Muscle layer of duodenum (tissue), 2 donors: ENCODE measurements at regions not wholly inside any gene's neighbourhood (a gene's known extent, or its start where the extent isn't known, plus 50 kb on each side); places are given as distances from the start of the nearest gene placed in this dataset.

Experiments
- H3K27ac ChIP-seq: one replicate; pipeline ENCODE4 v1.7.0; 2013; ENCODE audit warnings: mild to moderate bottlenecking, low read length
- H3K27me3 ChIP-seq: one replicate; pipeline ENCODE4 v1.7.0; 2013; ENCODE audit warnings: low read depth, mild to moderate bottlenecking, control low read depth, low read length
- H3K36me3 ChIP-seq, 2 donors: one replicate each; pipeline ENCODE4 v1.7.0; 2013; ENCODE audit warnings: low read length in 2 of 2, control low read depth in 1 of 2, mild to moderate bottlenecking in 1 of 2; ENCODE audit not compliant: insufficient read depth in 2 of 2, control insufficient read depth in 1 of 2
- H3K4me1 ChIP-seq, 2 donors: one replicate each; pipeline ENCODE4 v1.7.0; 2013; ENCODE audit warnings: low read length in 2 of 2, mild to moderate bottlenecking in 2 of 2, control low read depth in 1 of 2, moderate library complexity in 1 of 2; ENCODE audit not compliant: insufficient read depth in 2 of 2, control insufficient read depth in 1 of 2
- H3K4me3 ChIP-seq, 2 donors: one replicate each; pipeline ENCODE4 v1.7.0; 2013; ENCODE audit warnings: low read length in 2 of 2, low read depth in 1 of 2, mild to moderate bottlenecking in 1 of 2
- H3K9me3 ChIP-seq, 2 donors: one replicate each; pipeline ENCODE4 v1.7.0; 2013; ENCODE audit warnings: low read length in 2 of 2, control low read depth in 1 of 2, mild to moderate bottlenecking in 1 of 2; ENCODE audit not compliant: control insufficient read depth in 1 of 2
- donor health status: healthy.

DNA sequence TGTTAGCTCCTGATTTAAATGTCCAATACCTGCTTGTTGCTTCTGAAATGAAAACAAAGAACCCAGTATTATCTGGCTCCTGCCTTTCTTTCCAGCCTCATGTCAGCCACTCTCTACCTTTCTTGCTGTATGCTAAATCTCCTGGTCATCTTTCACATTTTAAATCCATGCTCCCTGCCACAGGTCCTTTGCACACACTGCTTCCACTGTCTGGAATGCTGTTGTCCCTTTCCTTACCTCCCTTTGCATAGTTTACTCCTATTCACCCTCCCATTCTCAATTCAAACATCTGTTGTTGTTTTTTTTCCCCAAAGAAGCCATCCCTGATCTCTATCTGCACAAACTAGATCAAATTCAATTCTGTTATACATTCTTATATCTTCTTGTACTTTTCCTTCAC is 97.0 kb upstream of the NR4A3 start:
- no peak overlapping the region for H3K27ac ChIP-seq

DNA sequence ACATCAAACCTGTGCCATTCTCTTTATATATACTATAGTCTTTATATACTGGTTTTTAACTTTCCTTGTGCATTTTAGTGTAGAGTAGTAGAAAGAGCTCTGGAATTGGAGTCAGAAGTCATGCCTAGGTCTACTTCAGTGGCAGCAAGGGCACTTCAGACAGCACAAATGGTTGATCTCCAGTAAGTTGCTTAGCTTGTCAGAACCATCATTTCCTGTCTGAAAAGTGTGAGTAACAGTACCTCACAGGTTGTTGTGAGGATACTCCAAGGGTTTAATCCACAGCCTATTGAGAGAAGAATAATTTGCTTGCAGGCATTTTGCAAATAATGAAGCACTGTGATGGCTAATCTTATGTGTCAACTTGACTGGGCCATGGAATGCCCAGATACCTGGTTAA is 95.8 kb upstream of the NR4A3 start:
- no peaks in the 10 kb centered on the region for H3K9me3 ChIP-seq
- no peaks in the 10 kb centered on the region for H3K36me3 ChIP-seq
- no peak overlapping the region for H3K4me3 ChIP-seq
- H3K27me3 ChIP-seq: no peaks in the 10 kb centered on the region
- H3K27ac ChIP-seq: no peak overlapping the region
- H3K4me1 ChIP-seq: peaks cover 0 to 2% of the 10 kb centered on the region in 2 donors

More for the DNA sequence above, 97.0 kb upstream of the NR4A3 start:
- Histone ChIP-seq H3K9me3 (no peaks in the 10 kb centered on the region), H3K27me3 (no peaks in the 10 kb centered on the region), H3K4me3 (no peak overlapping the region), H3K36me3 (no peaks in the 10 kb centered on the region), H3K4me1 (peaks cover 0 to 3% of the 10 kb centered on the region in 2 donors)

DNA sequence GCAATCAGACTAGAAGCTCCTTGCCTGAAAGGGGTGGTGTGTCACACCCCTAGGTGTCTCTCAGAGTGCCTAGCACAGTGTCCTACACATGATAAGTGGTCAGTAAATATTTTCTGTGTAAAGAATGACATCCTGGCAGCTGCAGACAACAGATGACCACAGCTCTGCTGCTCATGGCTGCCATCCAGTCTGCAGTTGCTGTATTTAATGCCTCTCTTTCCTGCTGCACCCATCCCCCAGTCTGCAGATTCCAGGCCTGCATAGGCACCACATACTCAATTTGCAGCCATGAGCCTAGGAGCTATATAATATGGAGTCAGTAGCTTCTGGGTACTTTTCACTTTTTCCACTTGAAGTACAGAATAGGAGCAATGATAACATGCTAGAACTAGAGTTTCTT is 94.9 kb upstream of the NR4A3 start:
- Histone ChIP-seq H3K4me1 (no peaks in the 10 kb centered on the region), H3K27me3 (no peaks in the 10 kb centered on the region), H3K36me3 (no peaks in the 10 kb centered on the region), H3K27ac (no peak overlapping the region), H3K4me3 (no peak overlapping the region), H3K9me3 (no peaks in the 10 kb centered on the region)

DNA sequence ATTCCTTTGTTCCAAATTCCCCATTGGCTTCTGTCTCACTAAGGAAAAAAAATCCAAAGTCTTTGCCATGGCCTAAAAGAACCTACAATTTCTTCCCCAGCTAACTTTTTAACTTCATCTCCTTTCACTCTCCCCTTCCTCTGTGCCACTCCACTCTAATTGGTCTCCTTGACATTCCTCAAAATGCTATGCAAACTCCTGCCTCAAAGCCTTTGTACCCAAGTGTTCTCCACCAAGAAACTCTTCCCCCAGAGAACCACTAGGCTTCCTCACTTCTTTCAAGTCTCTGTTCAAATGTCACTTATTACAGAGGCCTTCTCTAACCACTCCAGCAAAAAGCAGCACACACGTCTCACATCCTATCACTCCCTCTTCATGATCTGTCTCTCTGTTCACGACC is 91.6 kb upstream of the NR4A3 start:
- peaks cover 0 to 4% of the 10 kb centered on the region in 2 donors for H3K4me1 ChIP-seq
- no peaks in the 10 kb centered on the region for H3K27me3 ChIP-seq
- H3K4me3 ChIP-seq: no peak overlapping the region
- no peaks in the 10 kb centered on the region for H3K9me3 ChIP-seq
- H3K27ac ChIP-seq: no peak overlapping the region
- no peaks in the 10 kb centered on the region for H3K36me3 ChIP-seq

DNA sequence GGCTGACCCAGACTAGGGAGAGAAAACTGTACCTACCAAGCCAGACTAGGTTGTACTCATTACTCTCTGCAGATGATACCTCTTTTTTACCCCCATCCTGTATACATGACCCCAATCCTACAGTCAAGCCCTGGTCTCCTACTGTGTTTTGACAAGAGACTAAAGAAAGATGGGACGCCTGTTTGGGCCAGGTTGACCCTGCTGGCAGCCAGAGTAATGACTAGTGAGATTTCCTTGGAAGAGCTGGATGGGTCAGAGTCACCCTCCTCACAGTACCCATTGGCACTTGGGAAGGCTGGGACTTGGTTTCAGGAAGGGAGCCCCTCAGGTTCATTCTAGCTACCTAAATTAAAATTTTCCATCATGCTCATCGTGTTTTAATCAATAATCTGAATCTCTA is 89.7 kb upstream of the NR4A3 start:
- Histone ChIP-seq H3K9me3 (no peaks in the 10 kb centered on the region), H3K27me3 (no peaks in the 10 kb centered on the region), H3K4me1 (peaks cover 0 to 4% of the 10 kb centered on the region in 2 donors), H3K36me3 (no peaks in the 10 kb centered on the region), H3K27ac (no peak overlapping the region), H3K4me3 (no peak overlapping the region)

DNA sequence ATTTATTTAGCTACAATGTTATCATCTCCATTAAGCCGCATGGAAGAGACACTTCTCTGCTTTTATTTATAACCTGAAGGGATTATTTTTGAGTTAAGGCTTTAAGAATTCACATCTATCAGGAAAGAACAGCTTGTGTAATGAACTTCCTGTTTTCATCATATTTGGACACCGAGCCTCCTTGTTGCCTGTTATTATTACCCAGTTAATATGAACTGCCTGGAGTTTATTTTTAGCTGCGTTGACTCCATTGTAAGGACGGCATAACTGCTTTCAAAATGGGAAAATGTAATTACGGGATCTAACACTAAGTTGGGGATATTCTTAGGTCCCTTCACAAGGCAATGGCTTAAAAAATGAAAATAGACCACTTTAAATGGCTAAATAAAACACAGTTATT is 89.0 kb upstream of the NR4A3 start:
- Histone ChIP-seq H3K4me3 (no peak overlapping the region), H3K36me3 (no peaks in the 10 kb centered on the region), H3K9me3 (no peaks in the 10 kb centered on the region), H3K27ac (no peak overlapping the region), H3K27me3 (no peaks in the 10 kb centered on the region), H3K4me1 (peaks cover 0 to 4% of the 10 kb centered on the region in 2 donors)

DNA sequence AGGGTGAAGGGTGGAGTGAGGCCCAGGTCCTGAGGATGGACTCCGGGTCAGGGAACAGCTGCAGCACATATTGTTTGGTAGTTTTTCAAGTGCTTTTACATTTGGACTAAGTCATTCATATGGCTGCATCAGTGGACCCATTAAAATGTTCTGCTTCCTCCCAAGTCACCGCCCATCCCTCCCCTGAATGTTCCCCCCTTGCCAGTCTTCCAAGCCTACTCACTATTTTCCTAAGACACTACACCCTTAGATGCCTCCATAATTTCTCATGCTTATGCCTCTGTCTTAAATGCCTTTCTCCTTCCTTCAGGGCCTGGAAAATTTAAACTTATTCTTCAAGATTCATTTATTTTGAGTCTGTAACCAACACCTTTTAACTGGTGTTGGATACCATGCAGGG is 86.6 kb upstream of the NR4A3 start:
- Histone ChIP-seq H3K9me3 (no peaks in the 10 kb centered on the region), H3K36me3 (no peaks in the 10 kb centered on the region), H3K27me3 (no peaks in the 10 kb centered on the region), H3K4me3 (no peak overlapping the region), H3K27ac (no peak overlapping the region), H3K4me1 (peaks cover 0 to 4% of the 10 kb centered on the region in 2 donors)

DNA sequence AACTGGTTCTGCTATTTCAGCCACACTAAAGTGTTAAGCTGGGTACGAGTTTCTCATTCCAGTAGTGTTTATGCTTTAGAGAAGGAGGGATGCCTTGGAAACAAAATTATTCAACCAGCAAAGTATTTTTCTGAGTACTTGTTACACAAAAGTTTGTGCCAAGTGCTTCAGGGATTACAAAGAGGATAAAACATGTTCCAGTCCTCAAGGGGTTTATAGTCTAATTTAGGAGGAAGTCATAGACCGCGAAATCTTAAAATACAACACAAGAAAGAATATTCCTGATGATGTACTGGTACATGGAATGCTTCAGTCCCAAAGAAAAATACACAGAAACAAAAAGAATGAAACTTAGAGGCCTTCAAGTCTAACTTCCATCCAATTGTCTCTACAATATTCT is 85.4 kb upstream of the NR4A3 start:
- Histone ChIP-seq H3K27me3 (no peaks in the 10 kb centered on the region), H3K4me1 (peaks cover 0 to 4% of the 10 kb centered on the region in 2 donors), H3K4me3 (no peak overlapping the region), H3K27ac (no peak overlapping the region), H3K9me3 (no peaks in the 10 kb centered on the region), H3K36me3 (no peaks in the 10 kb centered on the region)

DNA sequence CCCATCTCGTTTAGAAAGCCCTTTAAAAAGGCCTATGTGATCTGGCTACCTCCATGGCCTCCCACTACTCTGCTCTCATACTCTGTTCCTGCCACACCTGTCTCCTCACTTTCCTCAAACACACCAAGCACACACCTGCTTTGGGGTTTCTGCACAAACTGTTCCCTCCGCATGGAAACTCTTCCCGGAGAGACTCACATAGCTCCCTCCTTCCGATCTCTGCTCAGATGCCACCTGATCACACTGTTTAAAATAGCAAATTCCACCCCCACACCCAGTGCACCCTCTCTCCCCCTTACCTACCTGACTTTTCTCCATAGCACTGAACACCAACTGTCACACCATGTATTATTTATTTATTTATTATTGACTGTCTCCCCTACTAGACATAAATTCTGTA is 84.0 kb upstream of the NR4A3 start:
- Histone ChIP-seq H3K4me3 (no peak overlapping the region), H3K36me3 (no peaks in the 10 kb centered on the region), H3K27ac (no peak overlapping the region)

DNA sequence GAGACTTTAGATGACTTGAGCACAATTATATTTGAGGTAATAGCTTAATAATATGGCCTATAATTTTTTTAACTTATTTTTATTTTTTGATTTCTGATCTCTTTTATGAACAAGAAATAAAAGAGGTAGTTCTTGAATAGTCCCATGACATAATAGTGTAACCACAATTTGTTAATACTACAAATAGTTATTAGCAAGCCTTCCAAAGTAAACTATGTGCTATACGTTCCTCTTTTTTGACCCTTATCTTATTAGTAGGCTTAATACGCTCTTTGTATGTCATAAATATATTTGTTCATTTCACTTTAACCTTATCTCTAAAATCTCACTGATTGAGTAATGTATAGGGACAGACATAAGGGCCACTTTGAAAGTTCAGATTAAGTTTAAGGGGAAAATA is 78.7 kb upstream of the NR4A3 start:
- Histone ChIP-seq H3K27ac (no peak overlapping the region), H3K4me3 (no peak overlapping the region), H3K9me3 (no peaks in the 10 kb centered on the region), H3K36me3 (no peaks in the 10 kb centered on the region), H3K4me1 (no peaks in the 10 kb centered on the region), H3K27me3 (no peaks in the 10 kb centered on the region)

More for the DNA sequence above, 84.0 kb upstream of the NR4A3 start:
- Histone ChIP-seq H3K4me1 (no peaks in the 10 kb centered on the region), H3K27me3 (no peaks in the 10 kb centered on the region), H3K9me3 (no peaks in the 10 kb centered on the region)

DNA sequence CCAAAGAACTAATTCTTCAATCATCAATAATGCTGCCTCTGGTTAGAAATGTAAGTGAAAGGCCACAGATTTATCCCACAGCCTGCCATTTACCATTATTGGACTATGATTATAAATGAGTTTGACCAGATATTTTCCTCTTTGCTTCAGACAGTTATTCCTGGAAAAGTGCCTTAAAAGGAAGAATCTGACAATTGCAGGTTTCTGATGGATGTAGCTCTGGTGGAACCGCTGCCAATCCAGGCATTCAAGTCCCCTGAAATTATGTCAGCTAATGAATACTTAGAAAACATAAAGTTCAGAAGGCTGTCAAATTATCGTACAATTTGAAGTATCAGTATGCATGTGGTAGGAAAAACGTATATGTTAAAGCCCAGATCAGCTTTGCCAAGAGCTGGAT is 78.2 kb upstream of the NR4A3 start:
- H3K27ac ChIP-seq: no peak overlapping the region
- no peaks in the 10 kb centered on the region for H3K36me3 ChIP-seq
- H3K4me3 ChIP-seq: no peak overlapping the region
- no peaks in the 10 kb centered on the region for H3K4me1 ChIP-seq
- H3K9me3 ChIP-seq: no peaks in the 10 kb centered on the region
- H3K27me3 ChIP-seq: no peaks in the 10 kb centered on the region

DNA sequence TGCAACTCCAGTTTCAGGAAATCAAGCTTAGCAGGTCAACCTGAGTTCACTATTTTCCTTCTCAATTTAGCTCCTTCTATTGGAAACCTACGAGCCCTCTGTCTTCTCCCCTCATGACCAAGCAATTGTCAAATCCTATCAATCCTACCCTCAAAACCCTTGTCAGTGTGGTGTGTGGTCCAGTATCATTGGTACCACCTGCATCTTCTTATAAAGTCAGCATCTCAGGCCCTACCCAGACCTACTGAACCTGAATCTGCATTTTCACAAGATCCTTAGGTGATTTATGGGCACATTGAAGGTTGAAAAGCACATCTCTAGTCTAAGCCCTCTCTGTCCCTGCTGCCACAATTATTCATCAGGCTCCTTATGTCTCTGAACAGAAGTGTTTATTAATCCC is 77.6 kb upstream of the NR4A3 start:
- no peaks in the 10 kb centered on the region for H3K4me1 ChIP-seq
- no peaks in the 10 kb centered on the region for H3K27me3 ChIP-seq
- H3K27ac ChIP-seq: no peak overlapping the region
- no peaks in the 10 kb centered on the region for H3K36me3 ChIP-seq
- no peaks in the 10 kb centered on the region for H3K9me3 ChIP-seq
- H3K4me3 ChIP-seq: no peak overlapping the region
